Suprapubic skin (tissue), 4 donors: ENCODE measurements at regions not wholly inside any gene's neighbourhood (a gene's known extent, or its start where the extent isn't known, plus 50 kb on each side); places are given as distances from the start of the nearest gene placed in this dataset.

Experiments used
- EP300 ChIP-seq: sonication (generic); formaldehyde crosslinking; IDR thresholded peaks from one replicate; pipeline ENCODE4 v1.6.1; 2017; ENCODE audit warnings: antibody characterized with exemption
- POLR2A ChIP-seq, 2 donors: fragments of 450-650 bp; IDR thresholded peaks; one replicate each; pipeline ENCODE4 v1.6.1; 2017; ENCODE audit warnings: antibody characterized with exemption in 2 of 2, mild to moderate bottlenecking in 2 of 2, moderate library complexity in 2 of 2
- POLR2AphosphoS5 ChIP-seq, 3 donors: sonication (generic); formaldehyde crosslinking; IDR thresholded peaks; one replicate each; pipeline ENCODE4 v1.6.1; 2017; ENCODE audit warnings: antibody characterized with exemption in 3 of 3
- TF ChIP-seq, protein P1 (sequence below), 2 donors: fragments of 200-600 bp in 1 of 2; fragments of 450-650 bp in 1 of 2; sonication (generic) in 1 of 2; IDR thresholded peaks; one replicate each; pipeline ENCODE4 v1.5.1; 2016 to 2019; ENCODE audit warnings: antibody characterized with exemption in 2 of 2, mild to moderate bottlenecking in 1 of 2, moderate library complexity in 1 of 2

DNA sequence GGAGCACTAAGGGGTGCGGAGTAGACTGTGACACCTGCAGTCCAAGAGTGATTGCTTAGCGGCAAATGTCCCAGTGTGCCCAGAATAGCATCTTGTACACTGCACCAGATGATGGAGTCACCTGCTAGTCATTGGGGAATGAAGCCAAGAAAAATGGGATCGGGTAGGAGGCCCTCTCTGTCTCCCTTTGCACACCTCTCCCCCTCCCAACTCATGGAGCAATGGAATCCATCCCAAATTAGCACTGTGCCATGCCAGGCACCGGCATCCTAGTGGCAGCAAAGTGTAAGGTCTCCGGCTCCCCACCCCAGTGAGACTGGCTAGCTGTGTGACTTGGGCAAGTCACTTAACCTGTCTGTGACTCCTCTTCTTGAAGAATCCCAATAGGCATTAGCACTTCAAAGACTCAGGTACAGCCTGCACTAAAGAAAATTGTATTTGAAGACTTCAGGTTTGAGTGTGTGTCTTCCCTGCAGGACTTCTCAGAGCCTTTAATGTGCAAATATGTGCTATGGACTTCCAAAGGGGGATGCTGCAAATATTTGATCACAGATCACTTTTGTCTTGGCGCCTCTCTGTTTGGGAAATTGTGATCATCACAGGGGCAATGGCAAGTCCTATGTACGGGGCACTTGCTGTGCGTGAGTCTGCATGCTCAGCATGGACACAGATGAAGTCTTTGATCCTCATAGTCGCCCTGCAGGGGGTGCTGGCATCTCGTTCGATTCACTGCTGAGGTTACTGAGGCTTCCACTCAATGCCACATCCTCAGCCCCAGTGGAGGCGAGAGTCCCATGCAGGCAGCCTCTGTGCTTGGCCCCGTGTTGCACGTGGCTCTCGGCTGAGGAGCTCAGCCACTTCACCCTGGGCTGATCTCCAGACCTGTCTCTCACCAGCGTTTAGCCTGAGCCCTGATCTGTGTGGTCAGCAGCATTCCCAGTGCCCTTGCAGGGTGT is 272.9 kb upstream of the C1orf174 start:
- no peak for TF ChIP-seq POLR2A (IDR thresholded peaks at IDR 0.05)
- TF ChIP-seq EP300, result no peak
- TF ChIP-seq, protein P1, sequence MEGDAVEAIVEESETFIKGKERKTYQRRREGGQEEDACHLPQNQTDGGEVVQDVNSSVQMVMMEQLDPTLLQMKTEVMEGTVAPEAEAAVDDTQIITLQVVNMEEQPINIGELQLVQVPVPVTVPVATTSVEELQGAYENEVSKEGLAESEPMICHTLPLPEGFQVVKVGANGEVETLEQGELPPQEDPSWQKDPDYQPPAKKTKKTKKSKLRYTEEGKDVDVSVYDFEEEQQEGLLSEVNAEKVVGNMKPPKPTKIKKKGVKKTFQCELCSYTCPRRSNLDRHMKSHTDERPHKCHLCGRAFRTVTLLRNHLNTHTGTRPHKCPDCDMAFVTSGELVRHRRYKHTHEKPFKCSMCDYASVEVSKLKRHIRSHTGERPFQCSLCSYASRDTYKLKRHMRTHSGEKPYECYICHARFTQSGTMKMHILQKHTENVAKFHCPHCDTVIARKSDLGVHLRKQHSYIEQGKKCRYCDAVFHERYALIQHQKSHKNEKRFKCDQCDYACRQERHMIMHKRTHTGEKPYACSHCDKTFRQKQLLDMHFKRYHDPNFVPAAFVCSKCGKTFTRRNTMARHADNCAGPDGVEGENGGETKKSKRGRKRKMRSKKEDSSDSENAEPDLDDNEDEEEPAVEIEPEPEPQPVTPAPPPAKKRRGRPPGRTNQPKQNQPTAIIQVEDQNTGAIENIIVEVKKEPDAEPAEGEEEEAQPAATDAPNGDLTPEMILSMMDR (IDR thresholded peaks at IDR 0.05), result no peak
- no peak for TF ChIP-seq POLR2AphosphoS5 (IDR thresholded peaks at IDR 0.05)
